HG03175 (cell line): ENCODE measurements at regions not wholly inside any gene's neighbourhood (a gene's known extent, or its start where the extent isn't known, plus 50 kb on each side); places are given as distances from the start of the nearest gene placed in this dataset.

Experiments used
- ATAC-seq: cut with Tn5 transposase; IDR thresholded peaks from one replicate; pipeline ENCODE4 v1.9.1; 2021; ENCODE audit warnings: mild to moderate bottlenecking, moderate library complexity; ENCODE audit not compliant: unreplicated experiment

- ATAC-seq: no peak
Measured at GRCh38 chr5:141753143-141753970, 71.3 kb upstream of the ARAP3 start.

DNA sequence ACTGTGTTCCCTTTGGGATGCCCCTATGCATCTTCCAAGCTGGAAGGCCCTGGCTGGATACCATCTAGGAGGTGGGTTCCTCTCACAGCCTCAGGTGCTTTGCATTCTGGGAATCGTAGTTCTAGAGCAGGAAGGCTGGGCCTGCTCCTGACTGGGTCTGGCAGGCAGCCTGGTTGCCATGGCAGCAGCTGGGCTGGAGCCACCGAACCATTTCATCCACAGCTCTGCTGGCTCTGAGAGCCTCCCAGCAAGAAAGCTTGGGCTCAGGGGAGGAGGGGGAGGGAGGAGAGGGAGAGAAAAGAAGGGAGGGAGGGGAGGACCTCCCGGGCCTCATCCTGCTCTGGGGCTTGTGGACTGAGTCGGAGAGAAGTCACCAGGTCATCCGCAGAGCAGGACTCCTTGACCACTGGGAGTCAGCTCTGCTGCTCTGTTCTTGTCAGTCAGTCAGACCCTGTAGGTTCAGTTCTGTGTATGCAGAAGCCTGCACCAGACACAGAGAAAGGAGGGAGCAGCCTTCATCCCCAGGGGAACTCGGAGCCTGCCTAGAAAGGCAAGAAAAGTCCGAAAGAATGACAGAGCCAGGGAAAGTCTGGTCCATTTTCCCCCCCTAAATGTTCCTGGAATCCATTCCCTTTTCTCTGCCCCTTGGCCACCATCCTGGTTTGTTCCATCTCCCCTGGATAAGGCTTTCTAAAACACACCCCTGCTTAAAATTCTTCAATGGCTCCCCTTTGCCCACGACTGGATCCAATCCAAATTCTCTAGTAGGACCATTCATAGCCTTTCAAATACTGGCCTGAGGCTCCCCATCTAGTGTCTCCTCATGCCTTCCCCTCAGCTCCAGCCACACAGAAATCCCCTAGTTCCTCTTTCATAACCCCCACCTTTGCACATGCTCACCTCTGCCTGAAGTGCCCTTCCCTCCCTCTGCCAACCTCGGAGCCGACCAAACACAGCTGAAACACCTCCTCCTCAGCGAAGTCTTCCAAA, 65.4 kb upstream of the ARAP3 start:
- ATAC-seq: peak; percentile 63

GRCh38 chr5:141746395-141746794, 64.4 kb upstream of the ARAP3 start:
- ATAC-seq: no peak

GRCh38 chr5:141745390-141745789, 63.4 kb upstream of the ARAP3 start:
- ATAC-seq: no peak

DNA sequence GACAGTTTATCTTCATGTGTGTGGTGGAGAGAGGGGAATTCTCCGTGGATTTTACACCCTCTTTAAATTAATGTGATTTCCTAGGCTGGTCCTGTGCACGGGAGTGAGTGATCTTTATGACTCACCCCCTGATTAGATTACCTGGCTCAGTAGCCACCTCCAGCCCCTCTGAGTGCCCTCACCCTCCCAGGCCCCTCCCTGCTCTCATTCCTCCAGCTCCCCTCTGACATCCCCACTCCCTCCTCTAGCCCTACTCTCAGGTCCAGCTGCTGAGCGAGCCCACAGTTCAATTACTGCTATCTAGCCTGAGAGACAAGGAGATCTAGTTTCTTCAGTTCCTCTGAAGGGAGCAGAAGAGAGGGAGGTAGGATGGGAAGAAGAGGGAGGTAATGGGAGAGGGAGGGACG, 61.8 kb upstream of the ARAP3 start:
- no peak for ATAC-seq

- ATAC-seq: no peak
Measured at GRCh38 chr5:141742866-141743851, 61.1 kb upstream of the ARAP3 start.

DNA sequence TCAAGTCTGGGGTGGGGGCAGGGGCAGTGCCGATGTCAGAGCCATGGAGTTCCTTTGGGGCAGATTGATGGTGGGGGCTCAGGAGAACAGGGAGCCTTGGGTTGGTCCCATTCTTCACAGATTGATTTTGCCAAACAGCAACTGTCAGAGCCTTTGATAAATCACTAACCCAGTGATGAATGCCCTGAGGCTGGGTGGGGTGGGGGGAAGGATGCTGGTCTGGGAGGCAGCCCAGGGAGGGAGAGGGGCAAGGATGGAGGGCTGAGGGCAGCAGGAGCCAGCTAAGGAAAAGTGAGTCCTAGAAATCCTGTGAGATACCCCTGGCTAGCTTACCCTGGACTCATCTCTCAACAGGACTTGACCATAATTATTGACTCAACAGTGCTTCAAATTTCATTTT, 60.1 kb upstream of the ARAP3 start:
- no peak for ATAC-seq

DNA sequence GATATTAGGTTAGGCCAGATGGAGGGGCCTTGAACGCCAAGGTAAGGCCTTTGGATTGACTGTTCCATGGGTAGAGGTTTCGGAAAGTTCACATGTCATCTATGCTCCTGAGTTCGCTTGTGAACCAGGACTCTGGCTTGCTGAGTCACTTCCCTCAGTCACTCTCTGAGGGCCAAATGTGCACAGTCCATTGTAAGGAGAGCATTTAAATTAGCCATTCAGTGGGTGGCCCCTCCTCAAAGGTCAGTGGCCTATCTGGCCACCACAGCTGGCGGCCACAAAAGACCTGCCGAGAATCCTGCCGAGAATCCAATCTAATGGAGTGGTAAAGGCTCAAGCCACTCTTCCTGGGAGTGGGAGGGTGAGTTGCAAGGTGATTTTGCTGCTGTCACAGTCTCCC, 58.9 kb upstream of the ARAP3 start:
- ATAC-seq: no peak

DNA sequence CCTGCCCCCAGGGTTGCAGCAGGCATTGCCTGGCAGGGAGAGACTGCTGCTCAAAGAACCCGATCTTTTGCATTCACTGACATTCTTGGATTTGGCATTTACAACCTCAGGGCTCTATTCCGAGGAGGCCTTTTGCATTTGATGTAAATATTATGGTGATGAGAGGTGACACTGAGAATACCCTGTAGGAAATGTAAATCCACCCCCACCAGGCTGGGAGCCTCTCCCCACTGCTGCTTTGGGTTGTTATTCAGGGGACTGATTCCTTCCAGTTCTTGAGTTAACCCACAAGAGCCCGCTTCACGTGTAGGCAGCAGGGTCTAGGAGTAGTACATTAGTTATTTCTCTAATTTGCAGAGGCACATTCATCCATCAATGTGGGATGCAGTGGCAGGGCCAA, 55.5 kb upstream of the ARAP3 start:
- no peak for ATAC-seq

- no peak for ATAC-seq
Measured at GRCh38 chr5:141735823-141736222, 53.8 kb upstream of the ARAP3 start.

GRCh38 chr5:141734501-141735229, 52.6 kb upstream of the ARAP3 start:
- ATAC-seq: no peak

- ATAC-seq: no peak
Measured at GRCh38 chr5:141733198-141733597, 51.2 kb upstream of the ARAP3 start.

- ATAC-seq: no peak
Measured at GRCh38 chr5:141732417-141732816, 50.4 kb upstream of the ARAP3 start.
